IMR-90 (cell line): ENCODE measurements at regions not wholly inside any gene's neighbourhood (a gene's known extent, or its start where the extent isn't known, plus 50 kb on each side); places are given as distances from the start of the nearest gene placed in this dataset.

ENCODE experiments used
- ATAC-seq: fragments of 200-7000 bp; cut with Tn5 transposase; 2 replicates; pipeline ENCODE4 v1.9.1; 2020; ENCODE audit warnings: low read depth, mild to moderate bottlenecking, moderate library complexity
- BruUV-seq: library from RNA; stranded (reverse); fragments of 400-500 nt; replicated peaks from 2 replicates; lab custom pipeline; 2021; lab: Mats Ljungman, UMichigan
- CTCF ChIA-PET: fragments of 300-600 bp; formaldehyde crosslinking; extraction: SDS; loops from one replicate; lab custom pipeline; 2021; ENCODE audit warnings: antibody characterized with exemption; lab: Yijun Ruan, JAX
- POLR2A ChIA-PET: fragments of 300-600 bp; sonication (Branson Sonifier 250); formaldehyde crosslinking; loops from one replicate; lab custom pipeline; 2022; ENCODE audit warnings: antibody characterized with exemption; ENCODE audit not compliant: unreplicated experiment; lab: Charles Lee
- DNase-seq: peaks from one replicate; pipeline ENCODE4 v3.0.0; 2013
- H2AFZ ChIP-seq: replicated peaks from 2 replicates; pipeline ENCODE3; 2013; ENCODE audit warnings: low read length, mild to moderate bottlenecking; ENCODE audit not compliant: poor library complexity
- H2AK5ac ChIP-seq: 2 replicates; pipeline ENCODE4 v1.6.1; 2013; ENCODE audit warnings: low read depth, low read length, inconsistent platforms
- H2AK9ac ChIP-seq: replicated peaks from 2 replicates; pipeline ENCODE3; 2013; ENCODE audit warnings: mild to moderate bottlenecking, low read depth, low read length, moderate library complexity; ENCODE audit not compliant: poor library complexity
- H2BK120ac ChIP-seq: 2 replicates; pipeline ENCODE4 v1.6.1; 2013; ENCODE audit warnings: low read depth, low read length, inconsistent platforms
- H2BK15ac ChIP-seq: 3 replicates; pipeline ENCODE4 v1.6.1; 2013; ENCODE audit warnings: low read depth, low read length, inconsistent platforms
- H2BK20ac ChIP-seq: 2 replicates; pipeline ENCODE4 v1.6.1; 2013; ENCODE audit warnings: low read depth, mild to moderate bottlenecking, inconsistent platforms, low read length, moderate library complexity
- H2BK5ac ChIP-seq: 2 replicates; pipeline ENCODE4 v1.6.1; 2013; ENCODE audit warnings: mild to moderate bottlenecking, low read depth, low read length, inconsistent platforms; ENCODE audit not compliant: poor library complexity, severe bottlenecking
- H3K14ac ChIP-seq: replicated peaks from 2 replicates; pipeline ENCODE4 v1.6.1; 2013; ENCODE audit warnings: low read depth, low read length, inconsistent platforms
- H3K18ac ChIP-seq: 2 replicates; pipeline ENCODE4 v1.6.1; 2013; ENCODE audit warnings: low read depth, low read length, control low read depth
- H3K23ac ChIP-seq: 2 replicates; pipeline ENCODE4 v1.6.1; 2013; ENCODE audit warnings: low read depth, low read length, inconsistent platforms
- H3K27ac ChIP-seq: 2 replicates; pipeline ENCODE4 v1.5.1; 2013; ENCODE audit warnings: mild to moderate bottlenecking, control low read depth, low read length; ENCODE audit not compliant: insufficient read depth
- H3K27me3 ChIP-seq: 2 replicates; pipeline ENCODE4 v1.6.1; 2013; ENCODE audit warnings: low read length; ENCODE audit not compliant: control insufficient read depth, insufficient read depth
- H3K36me3 ChIP-seq: 2 replicates; pipeline ENCODE4 v1.6.1; 2013; ENCODE audit warnings: low read length, mixed read lengths; ENCODE audit not compliant: control insufficient read depth, insufficient read depth
- H3K4ac ChIP-seq: 2 replicates; pipeline ENCODE4 v1.6.1; 2013; ENCODE audit warnings: low read depth, low read length, inconsistent platforms
- H3K4me1 ChIP-seq: 2 replicates; pipeline ENCODE4 v1.6.1; 2013; ENCODE audit warnings: low read length, mixed read lengths; ENCODE audit not compliant: control insufficient read depth, insufficient read depth
- H3K4me2 ChIP-seq: 2 replicates; pipeline ENCODE4 v1.6.1; 2013; ENCODE audit warnings: low read depth, mild to moderate bottlenecking, control low read depth, low read length, moderate library complexity
- H3K4me3 ChIP-seq: 2 replicates; pipeline ENCODE4 v1.5.1; 2013; ENCODE audit warnings: low read depth, mild to moderate bottlenecking, control low read depth, low read length, moderate library complexity; ENCODE audit not compliant: insufficient read depth
- H3K56ac ChIP-seq: 2 replicates; pipeline ENCODE4 v1.6.1; 2013; ENCODE audit warnings: low read length, inconsistent platforms; ENCODE audit not compliant: insufficient read depth; ENCODE audit errors: extremely low read depth
- H3K79me1 ChIP-seq, 2 experiments: 2 replicates each; pipeline ENCODE4 v1.6.1; 2013; ENCODE audit warnings: low read length in 2 of 2, inconsistent platforms in 1 of 2, low read depth in 1 of 2
- H3K9ac ChIP-seq: 2 replicates; pipeline ENCODE4 v1.6.1; 2013; ENCODE audit warnings: low read depth, low read length, control low read depth
- H3K9me1 ChIP-seq: 2 replicates; pipeline ENCODE4 v1.6.1; 2013; ENCODE audit warnings: low read length, inconsistent platforms; ENCODE audit not compliant: insufficient read depth
- H3K9me3 ChIP-seq: 2 replicates; pipeline ENCODE4 v1.6.1; 2013; ENCODE audit warnings: low read length; ENCODE audit not compliant: control insufficient read depth, insufficient read depth
- H4K20me1 ChIP-seq: 2 replicates; pipeline ENCODE4 v1.6.1; 2013; ENCODE audit warnings: low read length, inconsistent platforms; ENCODE audit not compliant: insufficient read depth
- H4K5ac ChIP-seq: 2 replicates; pipeline ENCODE4 v1.6.1; 2013; ENCODE audit warnings: mild to moderate bottlenecking, low read depth, low read length, control low read depth
- H4K8ac ChIP-seq, 2 experiments: 2 replicates each; pipeline ENCODE4 v1.6.1; 2013; ENCODE audit warnings: low read depth in 2 of 2, low read length in 2 of 2, control low read depth in 1 of 2, inconsistent platforms in 1 of 2
- H4K91ac ChIP-seq: 2 replicates; pipeline ENCODE4 v1.6.1; 2013; ENCODE audit warnings: low read depth, low read length, inconsistent platforms; ENCODE audit not compliant: insufficient read depth
- MAFK ChIP-seq: IDR thresholded peaks from 2 replicates; pipeline ENCODE4 v1.6.1; 2012; ENCODE audit warnings: low read depth, low read length, improper control_type of control experiment
- POLR2A ChIP-seq: IDR thresholded peaks from 2 replicates; pipeline ENCODE4 v1.6.1; 2012; ENCODE audit warnings: mild to moderate bottlenecking, low read depth, low read length
- WGBS, 2 experiments: methylation state at CpG; one replicate each; pipeline versions ENCODE4 v1.1.5 to v1.1.7; 2013; ENCODE audit warnings: missing lambda C conversion rate in 2 of 2; ENCODE audit not compliant: insufficient read length in 1 of 2; ENCODE audit errors: extremely low coverage in 2 of 2; 5-methylcytosine and 5-hydroxymethylcytosine counted together
- dilution Hi-C: fragments of 300-500 bp; cut with HindIII; formaldehyde crosslinking; loops from one replicate; pipeline ENCODE4 v1.14.3; 2018; ENCODE audit warnings: low sequenced_read_pairs; ENCODE audit not compliant: unreplicated experiment
- in situ Hi-C: fragments of 300-500 bp; cut with MboI; formaldehyde crosslinking; loops from 3 replicates; pipeline ENCODE4 v1.14.3; 2019; ENCODE audit warnings: low sequenced_read_pairs, inconsistent platforms, mixed read lengths
- intact Hi-C: fragments of 100-400 bp; cut with micrococcal nuclease; formaldehyde crosslinking; loops from 2 replicates; pipeline ENCODE4 v1.10.0; 2022

GRCh38 chr5:130965920-130966319, 199.1 kb downstream of the HINT1 start:
- Histone ChIP-seq H2BK5ac (no peak overlapping the region), H4K20me1 (no peaks in the 10 kb centered on the region), H3K23ac (no peak overlapping the region), H4K91ac (no peak overlapping the region), H3K9me1 (no peaks in the 10 kb centered on the region), H3K4me2 (no peak overlapping the region), H3K4me3 (no peak overlapping the region), H3K4me1 (no peaks in the 10 kb centered on the region), H3K56ac (no peak overlapping the region), H3K36me3 (no peaks in the 10 kb centered on the region), H2BK15ac (no peak overlapping the region), H3K9ac (no peak overlapping the region), H2AK9ac (no peak overlapping the region), H2AFZ (no peak overlapping the region), H3K9me3 (no peaks in the 10 kb centered on the region), H4K5ac (no peak overlapping the region), H3K27ac (no peak overlapping the region), H3K79me1 (no peaks in the 10 kb centered on the region), H3K27me3 (no peaks in the 10 kb centered on the region), H3K14ac (no peak overlapping the region), H2AK5ac (no peak overlapping the region), H3K18ac (no peak overlapping the region), H2BK120ac (no peak overlapping the region), H4K8ac (no peak overlapping the region), H3K4ac (no peak overlapping the region), H2BK20ac (no peak overlapping the region)
- DNase-seq (no peak), ATAC-seq (no peak)
- intact Hi-C loops, result no loop called here
- no CpG with 5 or more reads among the region's 1 CpG for WGBS, 2 experiments
- CTCF ChIA-PET, result no interaction called here
- in situ Hi-C loops, result no loop called here
- dilution Hi-C loops, result no loop called here
- POLR2A ChIA-PET, result no interaction called here
- TF ChIP-seq MAFK, result no peak
- TF ChIP-seq POLR2A, result no peak
- no TSS peak for BruUV-seq
